AG09319 (cell line): ENCODE measurements at regions not wholly inside any gene's neighbourhood (a gene's known extent, or its start where the extent isn't known, plus 50 kb on each side); places are given as distances from the start of the nearest gene placed in this dataset.

Experiments used
- DNase-seq: peaks from one replicate; pipeline ENCODE4 v3.0.0-alpha.2; 2010; ENCODE audit warnings: low read depth; ENCODE audit errors: extremely low read depth
- TF ChIP-seq, protein P1 (sequence below): IDR thresholded peaks from 2 replicates; pipeline ENCODE4 v1.5.1; 2011; ENCODE audit warnings: low read depth, mild to moderate bottlenecking, inconsistent platforms, low read length, moderate library complexity

- TF ChIP-seq, protein P1, sequence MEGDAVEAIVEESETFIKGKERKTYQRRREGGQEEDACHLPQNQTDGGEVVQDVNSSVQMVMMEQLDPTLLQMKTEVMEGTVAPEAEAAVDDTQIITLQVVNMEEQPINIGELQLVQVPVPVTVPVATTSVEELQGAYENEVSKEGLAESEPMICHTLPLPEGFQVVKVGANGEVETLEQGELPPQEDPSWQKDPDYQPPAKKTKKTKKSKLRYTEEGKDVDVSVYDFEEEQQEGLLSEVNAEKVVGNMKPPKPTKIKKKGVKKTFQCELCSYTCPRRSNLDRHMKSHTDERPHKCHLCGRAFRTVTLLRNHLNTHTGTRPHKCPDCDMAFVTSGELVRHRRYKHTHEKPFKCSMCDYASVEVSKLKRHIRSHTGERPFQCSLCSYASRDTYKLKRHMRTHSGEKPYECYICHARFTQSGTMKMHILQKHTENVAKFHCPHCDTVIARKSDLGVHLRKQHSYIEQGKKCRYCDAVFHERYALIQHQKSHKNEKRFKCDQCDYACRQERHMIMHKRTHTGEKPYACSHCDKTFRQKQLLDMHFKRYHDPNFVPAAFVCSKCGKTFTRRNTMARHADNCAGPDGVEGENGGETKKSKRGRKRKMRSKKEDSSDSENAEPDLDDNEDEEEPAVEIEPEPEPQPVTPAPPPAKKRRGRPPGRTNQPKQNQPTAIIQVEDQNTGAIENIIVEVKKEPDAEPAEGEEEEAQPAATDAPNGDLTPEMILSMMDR, result no peak
- DNase-seq, result no peak
These were observed 82.6 kb upstream of the ATP2B1 start for GRCh38 chr12:89791286-89791685.

DNA sequence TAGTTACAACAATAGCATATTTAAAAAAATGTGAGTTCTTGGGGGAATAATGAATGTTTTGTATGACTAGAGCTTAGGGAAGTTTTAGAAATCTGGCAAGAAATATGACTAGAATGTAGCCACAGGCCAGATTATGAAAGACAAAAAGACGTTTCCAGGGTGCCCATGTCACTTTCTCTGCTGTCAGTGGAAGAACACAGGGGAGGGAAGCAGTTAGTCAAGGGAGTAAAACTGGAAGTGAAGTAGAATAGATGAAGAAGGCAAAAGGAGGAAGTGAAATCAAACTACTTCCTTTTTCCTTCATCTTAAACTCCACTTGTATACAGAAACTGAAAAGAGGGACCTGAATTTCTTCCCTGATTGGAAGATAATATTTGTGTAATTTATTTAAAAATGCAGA is 81.2 kb upstream of the ATP2B1 start:
- DNase-seq, result no peak
- TF ChIP-seq, protein P1, result no peak

DNA sequence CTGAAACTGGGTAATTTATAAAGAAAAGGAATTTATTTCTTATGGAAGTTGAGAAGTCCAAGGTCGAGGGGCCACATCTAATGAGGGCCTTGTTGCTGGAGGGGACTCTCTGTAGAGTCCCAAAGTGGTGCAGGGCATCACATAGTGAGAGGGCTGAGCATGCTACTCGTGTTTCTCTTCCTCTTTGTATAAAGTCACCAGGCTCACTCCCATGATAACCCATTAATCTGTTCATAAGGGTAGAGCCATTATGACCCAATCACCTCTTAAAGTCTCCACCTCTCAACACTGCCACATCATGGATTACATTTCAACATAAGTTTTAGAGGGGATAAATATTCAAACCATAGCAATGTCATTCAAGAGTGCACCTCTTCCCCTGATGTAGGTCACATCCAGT is 79.1 kb upstream of the ATP2B1 start:
- TF ChIP-seq, protein P1, result no peak
- no peak for DNase-seq

DNA sequence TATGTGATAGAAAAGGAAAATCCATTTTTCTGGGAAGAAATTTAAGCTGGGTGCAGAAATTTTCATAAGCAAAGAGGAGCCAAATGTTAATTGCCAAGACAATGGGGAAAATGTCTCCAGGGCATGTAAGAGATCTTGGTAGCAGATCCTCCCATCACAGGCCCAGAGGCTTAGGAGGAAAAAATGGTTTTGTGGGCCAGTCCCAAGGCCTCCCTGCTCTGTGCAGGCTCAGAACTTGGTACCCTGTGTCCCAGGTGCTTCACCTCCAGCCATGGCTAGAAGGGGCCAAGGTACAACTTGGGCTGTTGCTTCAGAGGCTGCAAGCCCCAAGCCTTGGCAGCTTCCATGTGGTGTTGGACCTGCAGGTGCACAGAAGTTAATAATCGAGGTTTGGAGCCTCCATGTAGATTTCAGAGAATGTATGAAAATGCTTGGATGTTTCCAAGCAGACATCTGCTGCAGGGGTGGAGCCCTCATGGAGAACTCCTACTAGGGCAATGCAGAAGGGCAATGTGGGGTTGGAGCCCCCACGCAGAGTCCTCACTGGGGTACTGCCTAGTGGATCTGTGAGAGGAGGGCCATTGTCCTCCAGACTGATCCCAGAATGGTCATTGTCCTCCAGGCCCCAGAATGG is 77.7 kb upstream of the ATP2B1 start:
- no peak for DNase-seq
- TF ChIP-seq, protein P1, result no peak

- TF ChIP-seq, protein P1, result no peak; the same call in 1 of the 2 replicates
- no peak for DNase-seq
These were observed 74.9 kb upstream of the ATP2B1 start for GRCh38 chr12:89783359-89784060.

DNA sequence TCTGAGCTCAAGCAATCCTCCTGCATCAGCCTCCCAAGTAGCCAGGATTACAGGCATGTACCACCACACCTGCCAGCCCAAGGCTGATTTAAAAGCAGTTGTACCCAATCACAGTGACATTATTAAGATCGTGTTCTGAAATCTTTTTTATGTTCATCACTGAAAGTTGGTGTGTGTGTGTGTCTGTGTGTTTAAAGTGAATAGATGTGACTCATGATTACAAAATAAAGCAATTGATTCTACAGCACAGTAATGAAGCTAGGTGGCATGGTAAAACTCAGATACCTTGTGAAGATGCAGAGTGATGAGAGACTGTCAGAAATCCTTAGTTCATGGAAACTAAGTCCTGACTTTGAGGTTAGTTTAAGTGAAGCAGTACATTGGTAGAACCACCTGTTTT is 74.2 kb upstream of the ATP2B1 start:
- TF ChIP-seq, protein P1, result no peak
- no peak for DNase-seq

DNA sequence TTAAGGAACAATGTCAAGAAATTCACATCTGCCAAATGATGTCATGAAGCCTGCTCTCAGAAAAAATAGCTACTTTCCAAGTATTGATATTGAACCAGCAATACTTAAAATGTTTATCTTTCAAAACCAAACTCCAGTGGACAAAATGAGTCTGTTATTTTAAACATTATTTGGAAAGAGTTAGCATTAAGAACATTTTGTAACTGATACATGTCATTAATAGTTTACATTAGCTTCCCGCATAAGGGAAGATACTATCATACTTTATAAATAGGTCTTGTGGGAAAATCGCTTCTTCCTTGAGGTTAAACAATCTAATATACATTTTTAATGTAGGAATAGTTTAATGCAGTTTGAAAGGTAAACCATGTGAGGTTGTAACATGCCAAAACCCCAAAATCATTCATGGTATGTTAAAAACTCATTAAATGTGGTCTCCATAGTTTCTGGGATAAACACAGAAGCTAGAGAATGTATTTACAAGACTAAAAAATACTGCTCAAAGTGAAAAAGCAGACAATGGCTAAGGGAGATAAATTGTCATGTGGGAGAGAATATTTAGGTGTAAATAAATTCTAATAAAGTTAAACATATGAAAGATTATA is 73.4 kb upstream of the ATP2B1 start:
- TF ChIP-seq, protein P1, result no peak
- DNase-seq, result no peak
